ENCODE measurements at regions not wholly inside any gene's neighbourhood (a gene's known extent, or its start where the extent isn't known, plus 50 kb on each side); places are given as distances from the start of the nearest gene placed in this dataset.

DNA sequence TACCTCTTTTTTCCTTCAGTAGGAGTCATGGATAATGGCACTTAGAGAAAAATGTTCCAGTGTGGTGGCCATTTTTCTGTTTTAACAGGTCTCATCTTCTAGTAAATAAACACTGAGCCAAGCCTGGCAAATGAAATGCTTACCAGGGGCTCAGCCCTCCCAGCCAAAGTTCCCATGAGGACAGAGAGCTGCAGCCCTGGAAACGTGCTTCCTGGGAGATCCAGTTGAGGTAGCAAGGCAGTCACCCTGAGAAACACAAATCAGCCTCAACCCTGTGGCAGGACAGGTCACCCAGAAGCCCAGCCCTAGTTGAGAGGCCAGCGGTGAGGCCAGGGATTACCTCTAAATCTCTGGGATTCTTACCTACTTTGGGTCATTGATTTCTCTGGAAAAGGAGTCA is 140.1 kb downstream of the LNPK start:
- TF ChIP-seq, protein P1, sequence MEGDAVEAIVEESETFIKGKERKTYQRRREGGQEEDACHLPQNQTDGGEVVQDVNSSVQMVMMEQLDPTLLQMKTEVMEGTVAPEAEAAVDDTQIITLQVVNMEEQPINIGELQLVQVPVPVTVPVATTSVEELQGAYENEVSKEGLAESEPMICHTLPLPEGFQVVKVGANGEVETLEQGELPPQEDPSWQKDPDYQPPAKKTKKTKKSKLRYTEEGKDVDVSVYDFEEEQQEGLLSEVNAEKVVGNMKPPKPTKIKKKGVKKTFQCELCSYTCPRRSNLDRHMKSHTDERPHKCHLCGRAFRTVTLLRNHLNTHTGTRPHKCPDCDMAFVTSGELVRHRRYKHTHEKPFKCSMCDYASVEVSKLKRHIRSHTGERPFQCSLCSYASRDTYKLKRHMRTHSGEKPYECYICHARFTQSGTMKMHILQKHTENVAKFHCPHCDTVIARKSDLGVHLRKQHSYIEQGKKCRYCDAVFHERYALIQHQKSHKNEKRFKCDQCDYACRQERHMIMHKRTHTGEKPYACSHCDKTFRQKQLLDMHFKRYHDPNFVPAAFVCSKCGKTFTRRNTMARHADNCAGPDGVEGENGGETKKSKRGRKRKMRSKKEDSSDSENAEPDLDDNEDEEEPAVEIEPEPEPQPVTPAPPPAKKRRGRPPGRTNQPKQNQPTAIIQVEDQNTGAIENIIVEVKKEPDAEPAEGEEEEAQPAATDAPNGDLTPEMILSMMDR (IDR thresholded peaks at IDR 0.05; ENCODE audit: low read depth, low read length, missing input control): no peak
- TF ChIP-seq, protein P2, sequence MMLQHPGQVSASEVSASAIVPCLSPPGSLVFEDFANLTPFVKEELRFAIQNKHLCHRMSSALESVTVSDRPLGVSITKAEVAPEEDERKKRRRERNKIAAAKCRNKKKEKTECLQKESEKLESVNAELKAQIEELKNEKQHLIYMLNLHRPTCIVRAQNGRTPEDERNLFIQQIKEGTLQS (IDR thresholded peaks at IDR 0.05): no peak
- TF ChIP-seq, protein P3, sequence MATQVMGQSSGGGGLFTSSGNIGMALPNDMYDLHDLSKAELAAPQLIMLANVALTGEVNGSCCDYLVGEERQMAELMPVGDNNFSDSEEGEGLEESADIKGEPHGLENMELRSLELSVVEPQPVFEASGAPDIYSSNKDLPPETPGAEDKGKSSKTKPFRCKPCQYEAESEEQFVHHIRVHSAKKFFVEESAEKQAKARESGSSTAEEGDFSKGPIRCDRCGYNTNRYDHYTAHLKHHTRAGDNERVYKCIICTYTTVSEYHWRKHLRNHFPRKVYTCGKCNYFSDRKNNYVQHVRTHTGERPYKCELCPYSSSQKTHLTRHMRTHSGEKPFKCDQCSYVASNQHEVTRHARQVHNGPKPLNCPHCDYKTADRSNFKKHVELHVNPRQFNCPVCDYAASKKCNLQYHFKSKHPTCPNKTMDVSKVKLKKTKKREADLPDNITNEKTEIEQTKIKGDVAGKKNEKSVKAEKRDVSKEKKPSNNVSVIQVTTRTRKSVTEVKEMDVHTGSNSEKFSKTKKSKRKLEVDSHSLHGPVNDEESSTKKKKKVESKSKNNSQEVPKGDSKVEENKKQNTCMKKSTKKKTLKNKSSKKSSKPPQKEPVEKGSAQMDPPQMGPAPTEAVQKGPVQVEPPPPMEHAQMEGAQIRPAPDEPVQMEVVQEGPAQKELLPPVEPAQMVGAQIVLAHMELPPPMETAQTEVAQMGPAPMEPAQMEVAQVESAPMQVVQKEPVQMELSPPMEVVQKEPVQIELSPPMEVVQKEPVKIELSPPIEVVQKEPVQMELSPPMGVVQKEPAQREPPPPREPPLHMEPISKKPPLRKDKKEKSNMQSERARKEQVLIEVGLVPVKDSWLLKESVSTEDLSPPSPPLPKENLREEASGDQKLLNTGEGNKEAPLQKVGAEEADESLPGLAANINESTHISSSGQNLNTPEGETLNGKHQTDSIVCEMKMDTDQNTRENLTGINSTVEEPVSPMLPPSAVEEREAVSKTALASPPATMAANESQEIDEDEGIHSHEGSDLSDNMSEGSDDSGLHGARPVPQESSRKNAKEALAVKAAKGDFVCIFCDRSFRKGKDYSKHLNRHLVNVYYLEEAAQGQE (IDR thresholded peaks at IDR 0.05): no peak
